ENCODE measurements at regions not wholly inside any gene's neighbourhood (a gene's known extent, or its start where the extent isn't known, plus 50 kb on each side); places are given as distances from the start of the nearest gene placed in this dataset.
"Not testable (repeated sequence)": the region's sequence is repeated elsewhere in the genome, so short reads cannot be mapped to it uniquely, and the experiment has no call there.

GRCh38 chr6:144952456-144953240, 667.5 kb downstream of the UTRN start:
- no peaks in the 10 kb centered on the region for H3K9me3 Mint-ChIP-seq (ENCODE audit: low read depth)
- no peaks in the 10 kb centered on the region for H3K27me3 Mint-ChIP-seq
- ATAC-seq (no peak), DNase-seq (no peak)
- no peaks in the 10 kb centered on the region for H3K4me1 Mint-ChIP-seq
- H3K36me3 Mint-ChIP-seq = no peaks in the 10 kb centered on the region
- H3K4me3 Mint-ChIP-seq = no peak overlapping the region
- CTCF ChIA-PET = no interaction called here
- H3K27ac Mint-ChIP-seq = no peak overlapping the region

GRCh38 chr6:144953552-144954240, 668.6 kb downstream of the UTRN start:
- no peaks in the 10 kb centered on the region for H3K36me3 Mint-ChIP-seq
- ATAC-seq (no peak), DNase-seq (no peak)
- no peak overlapping the region for H3K4me3 Mint-ChIP-seq
- no peaks in the 10 kb centered on the region for H3K4me1 Mint-ChIP-seq
- H3K9me3 Mint-ChIP-seq (ENCODE audit: low read depth) = no peaks in the 10 kb centered on the region
- no peak overlapping the region for H3K27ac Mint-ChIP-seq
- CTCF ChIA-PET = no interaction called here
- no peaks in the 10 kb centered on the region for H3K27me3 Mint-ChIP-seq

GRCh38 chr6:144954241-144954556, 669.1 kb downstream of the UTRN start:
- no peak for ATAC-seq
- Mint-ChIP-seq H3K36me3 (no peaks in the 10 kb centered on the region), H3K27me3 (no peaks in the 10 kb centered on the region), H3K4me1 (no peaks in the 10 kb centered on the region), H3K27ac (no peak overlapping the region), H3K4me3 (no peak overlapping the region), H3K9me3 (ENCODE audit: low read depth) (no peaks in the 10 kb centered on the region)
- CTCF ChIA-PET = no interaction called here
- no peak for DNase-seq

- Mint-ChIP-seq H3K27me3 (peaks cover 2% of the 10 kb centered on the region), H3K4me3 (no peak overlapping the region), H3K36me3 (no peaks in the 10 kb centered on the region), H3K27ac (no peak overlapping the region), H3K4me1 (no peaks in the 10 kb centered on the region), H3K9me3 (ENCODE audit: low read depth) (no peaks in the 10 kb centered on the region)
- CTCF ChIA-PET = no interaction called here
- DNase-seq (no peak), ATAC-seq (no peak)
Observed at GRCh38 chr6:144955392-144955791, 670.3 kb downstream of the UTRN start.

- DNase-seq = no peak
- CTCF ChIA-PET = no interaction called here
- Mint-ChIP-seq H3K36me3 (no peaks in the 10 kb centered on the region), H3K27ac (no peak overlapping the region), H3K9me3 (ENCODE audit: low read depth) (no peaks in the 10 kb centered on the region), H3K27me3 (peaks cover 2% of the 10 kb centered on the region), H3K4me3 (no peak overlapping the region), H3K4me1 (no peaks in the 10 kb centered on the region)
- ATAC-seq = no peak
Observed at GRCh38 chr6:144955859-144956258, 670.7 kb downstream of the UTRN start.

GRCh38 chr6:144956697-144957096, 671.6 kb downstream of the UTRN start:
- H3K36me3 Mint-ChIP-seq; DNase-seq; H3K4me1 Mint-ChIP-seq; CTCF ChIA-PET; H3K27me3 Mint-ChIP-seq; H3K27ac Mint-ChIP-seq; H3K9me3 Mint-ChIP-seq (ENCODE audit: low read depth); H3K4me3 Mint-ChIP-seq; ATAC-seq: not testable (repeated sequence)

- H3K36me3 Mint-ChIP-seq = no peaks in the 10 kb centered on the region
- DNase-seq = no peak
- no peak overlapping the region for H3K27ac Mint-ChIP-seq
- CTCF ChIA-PET = no interaction called here
- ATAC-seq = no peak
- H3K27me3 Mint-ChIP-seq = peaks cover 2% of the 10 kb centered on the region
- H3K4me1 Mint-ChIP-seq = no peaks in the 10 kb centered on the region
- no peak overlapping the region for H3K4me3 Mint-ChIP-seq
- H3K9me3 Mint-ChIP-seq (ENCODE audit: low read depth) = no peaks in the 10 kb centered on the region
Observed at GRCh38 chr6:144957236-144957937, 672.3 kb downstream of the UTRN start.

- ATAC-seq (no peak), DNase-seq (no peak)
- CTCF ChIA-PET = no interaction called here
- Mint-ChIP-seq H3K9me3 (ENCODE audit: low read depth) (no peaks in the 10 kb centered on the region), H3K4me3 (no peak overlapping the region), H3K36me3 (no peaks in the 10 kb centered on the region), H3K27ac (no peak overlapping the region), H3K27me3 (peaks cover 11% of the 10 kb centered on the region), H3K4me1 (no peaks in the 10 kb centered on the region)
Observed at GRCh38 chr6:144969154-144969553, 684.0 kb downstream of the UTRN start.

- H3K4me1 Mint-ChIP-seq = no peaks in the 10 kb centered on the region
Observed at GRCh38 chr6:144969602-144970272, 684.6 kb downstream of the UTRN start.

GRCh38 chr6:144977250-144977864, 692.2 kb downstream of the UTRN start:
- ATAC-seq; DNase-seq; H3K27ac Mint-ChIP-seq; H3K4me3 Mint-ChIP-seq; H3K9me3 Mint-ChIP-seq (ENCODE audit: low read depth); H3K36me3 Mint-ChIP-seq; H3K4me1 Mint-ChIP-seq: not testable (repeated sequence)
- CTCF ChIA-PET = interaction anchor here (0.7 kb wide), 1 partner anchor 9 kb away, joined by 3 read pairs; no protein-coding TSS in a partner anchor
- peaks cover 34% of the 10 kb centered on the region for H3K27me3 Mint-ChIP-seq

More at GRCh38 chr6:144969602-144970272, 684.6 kb downstream of the UTRN start:
- H3K27ac Mint-ChIP-seq = no peak overlapping the region
- DNase-seq (no peak), ATAC-seq (no peak)
- no peak overlapping the region for H3K4me3 Mint-ChIP-seq
- no peaks in the 10 kb centered on the region for H3K9me3 Mint-ChIP-seq (ENCODE audit: low read depth)
- H3K27me3 Mint-ChIP-seq = peaks cover 13% of the 10 kb centered on the region
- CTCF ChIA-PET = no interaction called here
- no peaks in the 10 kb centered on the region for H3K36me3 Mint-ChIP-seq

- Mint-ChIP-seq H3K27me3 (peaks cover 38% of the 10 kb centered on the region), H3K9me3 (ENCODE audit: low read depth) (no peaks in the 10 kb centered on the region), H3K4me3 (no peak overlapping the region), H3K36me3 (no peaks in the 10 kb centered on the region), H3K27ac (no peak overlapping the region), H3K4me1 (peaks cover 3% of the 10 kb centered on the region)
- CTCF ChIA-PET = interaction anchor here (0.7 kb wide), 1 partner anchor 10 kb away, joined by 3 read pairs; no protein-coding TSS in a partner anchor
- ATAC-seq = no peak
- DNase-seq = no peak
Observed at GRCh38 chr6:144978208-144978607, 693.1 kb downstream of the UTRN start.

GRCh38 chr6:144986271-144986670, 701.1 kb downstream of the UTRN start:
- H3K36me3 Mint-ChIP-seq = no peaks in the 10 kb centered on the region
- CTCF ChIA-PET = no interaction called here

More at GRCh38 chr6:144986271-144986670, 701.1 kb downstream of the UTRN start:
- Mint-ChIP-seq H3K4me3 (no peak overlapping the region), H3K27me3 (peaks cover 32% of the 10 kb centered on the region), H3K9me3 (ENCODE audit: low read depth) (peaks cover under 1% of the 10 kb centered on the region), H3K4me1 (no peaks in the 10 kb centered on the region), H3K27ac (no peak overlapping the region)
- DNase-seq (no peak), ATAC-seq (no peak)
